ENCODE measurements at regions not wholly inside any gene's neighbourhood (a gene's known extent, or its start where the extent isn't known, plus 50 kb on each side); places are given as distances from the start of the nearest gene placed in this dataset.
"Not testable (repeated sequence)": the region's sequence is repeated elsewhere in the genome, so short reads cannot be mapped to it uniquely, and the experiment has no call there.

DNA sequence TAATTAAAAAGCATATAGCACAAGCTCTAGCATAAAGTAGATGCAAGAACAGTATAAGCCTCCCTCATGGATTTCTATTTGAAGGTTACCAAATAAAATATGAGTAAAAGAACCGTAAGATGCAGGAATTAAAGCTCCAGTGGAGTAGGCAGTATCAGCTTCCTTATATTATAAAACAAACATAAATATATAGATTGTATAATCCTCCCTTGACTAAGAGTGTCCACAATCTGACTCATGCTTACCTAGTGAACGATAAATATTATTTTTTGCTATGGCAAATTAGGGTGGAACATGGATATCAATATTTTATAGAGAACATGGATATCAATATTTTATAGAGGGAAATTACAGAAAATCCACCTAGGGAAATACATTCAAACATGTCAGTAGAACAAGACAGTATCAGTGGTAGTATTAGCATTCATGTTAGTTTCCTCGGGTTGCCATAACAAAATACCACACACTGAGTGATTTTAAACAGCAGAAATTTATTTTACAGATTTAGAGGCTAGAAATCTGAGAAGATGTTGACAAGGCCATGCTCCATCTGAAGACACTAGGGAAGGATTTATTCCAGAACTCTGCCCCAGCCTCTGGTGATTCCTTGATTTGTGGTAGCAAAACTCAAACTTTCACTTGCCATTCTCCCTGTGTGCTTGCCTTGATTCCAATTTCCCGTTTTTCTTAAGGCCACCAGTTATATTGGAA lies 1521.3 kb downstream of the SI start:
- ATAC-seq (ENCODE audit: insufficient read depth, low FRiP score) = no peak
- Histone ChIP-seq H3K9ac (ENCODE audit: insufficient read depth in 1 of 2, low read length in 2 of 2) (no peak overlapping the region), H3K4me1 (ENCODE audit: control insufficient read depth in 5 of 5, insufficient read depth in 5 of 5, low read length in 5 of 5) (no peaks in the 10 kb centered on the region), H3K36me3 (ENCODE audit: control insufficient read depth in 4 of 4, insufficient read depth in 4 of 4, low read length in 4 of 4) (no peaks in the 10 kb centered on the region), H3K27me3 (ENCODE audit: control insufficient read depth in 3 of 3, insufficient read depth in 3 of 3, low read length in 2 of 3) (no peaks in the 10 kb centered on the region), H3K4me3 (no peak overlapping the region), H3K27ac (ENCODE audit: low read depth in 1 of 2, low read length in 1 of 2) (no peak overlapping the region), H3K9me3 (ENCODE audit: control insufficient read depth in 4 of 4, insufficient read depth in 3 of 4, low read length in 3 of 4) (peaks cover 0 to 2% (median 0%) of the 10 kb centered on the region in 4 donors)
- 83 to 86% methylated on average over 4 of the region's 4 CpGs for WGBS, 2 donors
- no peak for DNase-seq
- TF ChIP-seq, protein P1, sequence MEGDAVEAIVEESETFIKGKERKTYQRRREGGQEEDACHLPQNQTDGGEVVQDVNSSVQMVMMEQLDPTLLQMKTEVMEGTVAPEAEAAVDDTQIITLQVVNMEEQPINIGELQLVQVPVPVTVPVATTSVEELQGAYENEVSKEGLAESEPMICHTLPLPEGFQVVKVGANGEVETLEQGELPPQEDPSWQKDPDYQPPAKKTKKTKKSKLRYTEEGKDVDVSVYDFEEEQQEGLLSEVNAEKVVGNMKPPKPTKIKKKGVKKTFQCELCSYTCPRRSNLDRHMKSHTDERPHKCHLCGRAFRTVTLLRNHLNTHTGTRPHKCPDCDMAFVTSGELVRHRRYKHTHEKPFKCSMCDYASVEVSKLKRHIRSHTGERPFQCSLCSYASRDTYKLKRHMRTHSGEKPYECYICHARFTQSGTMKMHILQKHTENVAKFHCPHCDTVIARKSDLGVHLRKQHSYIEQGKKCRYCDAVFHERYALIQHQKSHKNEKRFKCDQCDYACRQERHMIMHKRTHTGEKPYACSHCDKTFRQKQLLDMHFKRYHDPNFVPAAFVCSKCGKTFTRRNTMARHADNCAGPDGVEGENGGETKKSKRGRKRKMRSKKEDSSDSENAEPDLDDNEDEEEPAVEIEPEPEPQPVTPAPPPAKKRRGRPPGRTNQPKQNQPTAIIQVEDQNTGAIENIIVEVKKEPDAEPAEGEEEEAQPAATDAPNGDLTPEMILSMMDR (IDR thresholded peaks at IDR 0.05; ENCODE audit: control extremely low read depth, extremely low read depth) = no peak

DNA sequence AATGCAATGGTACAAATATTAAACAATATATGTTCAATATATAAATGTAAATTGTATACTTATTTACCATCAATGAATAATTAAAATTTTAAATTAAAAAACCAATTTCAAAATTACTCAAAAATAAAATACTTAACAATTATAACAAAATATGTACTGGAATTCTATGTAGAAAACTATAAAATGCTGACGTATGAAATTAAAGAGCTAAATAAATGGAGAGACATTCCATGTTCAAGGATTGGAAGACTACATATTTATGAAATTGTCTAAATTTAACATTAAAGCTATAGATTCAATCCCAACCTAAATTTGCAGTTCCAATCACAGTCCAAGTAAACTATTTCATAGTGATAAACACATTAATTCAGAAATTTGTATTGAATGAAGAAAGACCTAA lies 1522.4 kb downstream of the SI start:
- Histone ChIP-seq H3K4me1 (ENCODE audit: control insufficient read depth in 5 of 5, insufficient read depth in 5 of 5, low read length in 5 of 5) (no peaks in the 10 kb centered on the region), H3K9me3 (ENCODE audit: control insufficient read depth in 4 of 4, insufficient read depth in 3 of 4, low read length in 3 of 4) (peaks cover 0 to 5% (median 0%) of the 10 kb centered on the region in 4 donors), H3K9ac (ENCODE audit: insufficient read depth in 1 of 2, low read length in 2 of 2) (no peak overlapping the region), H3K4me3 (no peak overlapping the region), H3K36me3 (ENCODE audit: control insufficient read depth in 4 of 4, insufficient read depth in 4 of 4, low read length in 4 of 4) (no peaks in the 10 kb centered on the region), H3K27me3 (ENCODE audit: control insufficient read depth in 3 of 3, insufficient read depth in 3 of 3, low read length in 2 of 3) (no peaks in the 10 kb centered on the region), H3K27ac (ENCODE audit: low read depth in 1 of 2, low read length in 1 of 2) (no peak overlapping the region)
- WGBS, 2 donors = 0 to 42% methylated on average over 1 of the region's 1 CpG
- TF ChIP-seq, protein P1 (IDR thresholded peaks at IDR 0.05; ENCODE audit: control extremely low read depth, extremely low read depth) = no peak
- DNase-seq (no peak), ATAC-seq (ENCODE audit: insufficient read depth, low FRiP score) (no peak)

DNA sequence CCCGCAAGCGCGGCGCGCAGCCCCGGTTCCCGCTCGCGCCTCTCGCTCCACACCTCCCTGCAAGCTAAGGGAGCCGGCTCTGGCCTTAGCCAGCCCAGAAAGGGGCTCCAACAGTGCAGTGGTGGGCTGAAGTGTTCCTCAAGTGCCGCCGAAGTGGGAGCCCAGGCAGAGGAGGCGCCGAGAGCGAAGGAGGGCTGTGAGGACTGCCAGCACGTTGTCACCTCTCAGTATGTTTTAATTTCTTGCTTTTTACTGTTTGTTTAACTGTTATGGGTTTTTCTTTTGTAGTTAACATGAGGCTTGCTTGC lies 1525.7 kb downstream of the SI start:
- DNase-seq (no peak), ATAC-seq (ENCODE audit: insufficient read depth, low FRiP score) (no peak)
- TF ChIP-seq, protein P1 (IDR thresholded peaks at IDR 0.05; ENCODE audit: control extremely low read depth, extremely low read depth) = no peak
- H3K9me3 ChIP-seq (ENCODE audit: control insufficient read depth in 4 of 4, insufficient read depth in 3 of 4, low read length in 3 of 4) = peaks cover 0 to 5% (median 0%) of the 10 kb centered on the region in 4 donors
- 91% methylated on average over 17 of the region's 17 CpGs for WGBS, 2 donors
- H3K4me3 ChIP-seq = no peak overlapping the region
- no peaks in the 10 kb centered on the region for H3K36me3 ChIP-seq (ENCODE audit: control insufficient read depth in 4 of 4, insufficient read depth in 4 of 4, low read length in 4 of 4)
- no peaks in the 10 kb centered on the region for H3K4me1 ChIP-seq (ENCODE audit: control insufficient read depth in 5 of 5, insufficient read depth in 5 of 5, low read length in 5 of 5)
- H3K27me3 ChIP-seq (ENCODE audit: control insufficient read depth in 3 of 3, insufficient read depth in 3 of 3, low read length in 2 of 3) = no peaks in the 10 kb centered on the region
- H3K27ac ChIP-seq (ENCODE audit: low read depth in 1 of 2, low read length in 1 of 2) = no peak overlapping the region
- H3K9ac ChIP-seq (ENCODE audit: insufficient read depth in 1 of 2, low read length in 2 of 2) = no peak overlapping the region

DNA sequence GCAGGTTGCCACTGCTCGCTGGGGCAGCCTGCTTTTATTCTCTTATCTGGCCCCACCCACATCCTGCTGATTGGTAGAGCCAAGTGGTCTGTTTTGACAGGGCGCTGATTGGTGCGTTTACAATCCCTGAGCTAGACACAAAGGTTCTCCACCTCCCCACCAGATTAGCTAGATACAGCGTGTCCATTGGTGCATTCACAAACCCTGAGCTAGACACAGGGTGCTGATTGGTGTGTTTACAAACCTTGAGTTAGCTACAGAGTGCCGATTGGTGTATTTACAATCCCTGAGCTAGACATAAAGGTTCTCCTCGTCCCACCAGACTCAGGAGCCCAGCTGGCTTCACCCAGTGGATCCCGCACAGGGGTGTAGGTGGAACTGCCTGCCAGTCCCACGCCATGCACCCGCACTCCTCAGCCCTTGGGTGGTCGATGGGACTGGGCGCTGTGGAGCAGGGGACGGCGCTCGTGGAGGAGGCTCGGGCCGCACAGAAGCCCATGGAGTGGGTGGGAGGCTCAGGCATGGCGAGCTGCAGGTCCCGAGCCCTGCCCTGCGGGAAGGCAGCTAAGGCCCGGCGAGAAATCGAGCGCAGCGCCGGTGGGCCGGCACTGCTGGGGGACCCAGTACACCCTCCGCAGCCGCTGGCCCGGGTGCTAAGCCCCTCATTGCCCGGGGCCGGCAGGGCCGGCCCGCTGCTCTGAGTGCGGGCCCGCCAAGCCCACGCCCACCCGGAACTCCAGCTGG lies 1526.2 kb downstream of the SI start:
- H3K36me3 ChIP-seq (ENCODE audit: control insufficient read depth in 4 of 4, insufficient read depth in 4 of 4, low read length in 4 of 4); H3K4me1 ChIP-seq (ENCODE audit: control insufficient read depth in 5 of 5, insufficient read depth in 5 of 5, low read length in 5 of 5); H3K4me3 ChIP-seq; H3K9me3 ChIP-seq (ENCODE audit: control insufficient read depth in 4 of 4, insufficient read depth in 3 of 4, low read length in 3 of 4); DNase-seq; H3K9ac ChIP-seq (ENCODE audit: insufficient read depth in 1 of 2, low read length in 2 of 2); H3K27ac ChIP-seq (ENCODE audit: low read depth in 1 of 2, low read length in 1 of 2); H3K27me3 ChIP-seq (ENCODE audit: control insufficient read depth in 3 of 3, insufficient read depth in 3 of 3, low read length in 2 of 3); ATAC-seq (ENCODE audit: insufficient read depth, low FRiP score): not testable (repeated sequence)
- WGBS, 2 donors = 86 to 89% methylated on average over 16 to 32 of the region's 37 CpGs

All from lung (tissue), 11 donors.